ENCODE measurements at regions not wholly inside any gene's neighbourhood (a gene's known extent, or its start where the extent isn't known, plus 50 kb on each side); places are given as distances from the start of the nearest gene placed in this dataset.
"Not testable (repeated sequence)": the region's sequence is repeated elsewhere in the genome, so short reads cannot be mapped to it uniquely, and the experiment has no call there.

DNA sequence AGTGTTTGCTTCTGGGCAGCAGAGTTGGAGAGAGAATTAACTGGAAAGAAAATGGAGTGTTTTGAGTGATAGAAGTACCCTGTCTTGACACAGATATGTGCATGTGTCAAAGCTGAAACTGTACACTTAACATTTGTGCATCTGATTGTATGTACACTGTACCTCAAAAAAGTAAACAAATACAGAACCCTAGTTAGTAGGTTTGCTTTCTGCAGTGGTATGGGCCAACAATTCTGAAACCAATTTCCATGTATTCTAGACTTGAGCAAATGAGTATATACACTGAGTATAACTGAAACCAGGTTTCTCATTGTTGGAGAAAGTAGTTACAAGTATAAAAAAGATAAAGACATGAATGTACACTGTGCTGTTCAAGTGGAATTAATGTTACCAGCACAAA, 52.4 kb downstream of the ELAPOR2 start:
- no peak for DNase-seq

DNA sequence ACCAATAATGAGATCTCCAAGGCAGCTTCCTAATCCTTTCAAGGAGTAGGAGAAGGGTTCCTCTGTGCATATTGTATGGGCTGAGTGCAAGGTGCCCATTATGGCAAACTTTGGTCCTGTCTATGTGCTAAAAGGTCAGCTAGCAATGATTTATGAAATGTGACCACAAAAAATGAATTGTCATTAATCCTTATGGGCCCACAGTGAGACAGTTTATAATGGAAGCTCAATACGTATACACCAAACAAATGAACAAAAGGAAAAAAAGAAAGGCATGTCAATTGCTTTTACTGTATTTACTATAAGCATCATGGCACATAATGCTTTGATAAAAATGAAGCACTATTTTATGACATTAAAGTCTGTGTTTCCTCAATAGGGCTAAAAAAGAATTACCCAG, 54.5 kb downstream of the ELAPOR2 start:
- no peak for DNase-seq

- DNase-seq, result peak in 6 of 14 donors; percentile 7 to 45 (median 30)
Measured at GRCh38 chr7:87003872-87004798, 55.3 kb downstream of the ELAPOR2 start.

GRCh38 chr7:87001214-87001613, 58.2 kb downstream of the ELAPOR2 start:
- peak in 1 of 14 donors; percentile 60 for DNase-seq

DNA sequence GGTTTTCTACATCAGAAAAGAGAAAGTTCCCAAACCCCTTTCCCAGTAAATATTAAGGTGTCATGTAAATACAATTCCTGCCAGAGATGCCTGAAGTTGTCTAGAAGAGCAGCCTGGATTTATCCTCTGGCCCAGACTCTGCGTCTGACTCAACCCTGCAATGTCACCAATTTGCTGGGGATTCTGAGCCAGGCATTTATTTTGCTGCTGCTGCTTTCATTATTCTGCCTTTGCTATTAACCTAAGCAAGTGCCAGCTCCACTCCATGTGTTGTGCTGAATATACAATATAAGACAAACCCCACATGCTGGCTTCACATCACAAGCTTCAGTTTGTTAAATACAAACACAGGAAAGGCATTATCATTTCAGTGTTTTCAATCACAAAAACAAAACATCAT, 59.1 kb downstream of the ELAPOR2 start:
- peak in 2 of 14 donors; percentile 20 to 69 for DNase-seq

DNA sequence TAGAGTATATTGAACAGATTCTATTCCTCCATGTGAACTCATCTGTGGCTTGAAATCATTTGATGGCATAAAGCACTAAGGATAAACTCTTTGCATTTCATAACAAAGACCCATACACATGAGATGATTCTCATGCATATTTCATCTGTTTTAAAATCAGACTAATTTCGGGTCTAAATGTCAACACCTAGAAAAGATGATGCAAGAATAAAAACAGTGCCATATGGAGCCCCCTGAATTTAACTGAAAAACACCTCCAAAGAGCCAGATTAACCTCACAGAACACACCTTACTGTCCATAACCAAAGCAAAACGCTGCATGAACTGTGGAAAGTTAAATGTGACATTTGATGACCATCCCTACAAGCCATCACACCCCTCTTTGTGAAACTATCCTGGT, 59.7 kb downstream of the ELAPOR2 start:
- peak in 1 of 14 donors; percentile 59 for DNase-seq

GRCh38 chr7:86995814-86996213, 63.6 kb downstream of the ELAPOR2 start:
- DNase-seq, result no peak

DNA sequence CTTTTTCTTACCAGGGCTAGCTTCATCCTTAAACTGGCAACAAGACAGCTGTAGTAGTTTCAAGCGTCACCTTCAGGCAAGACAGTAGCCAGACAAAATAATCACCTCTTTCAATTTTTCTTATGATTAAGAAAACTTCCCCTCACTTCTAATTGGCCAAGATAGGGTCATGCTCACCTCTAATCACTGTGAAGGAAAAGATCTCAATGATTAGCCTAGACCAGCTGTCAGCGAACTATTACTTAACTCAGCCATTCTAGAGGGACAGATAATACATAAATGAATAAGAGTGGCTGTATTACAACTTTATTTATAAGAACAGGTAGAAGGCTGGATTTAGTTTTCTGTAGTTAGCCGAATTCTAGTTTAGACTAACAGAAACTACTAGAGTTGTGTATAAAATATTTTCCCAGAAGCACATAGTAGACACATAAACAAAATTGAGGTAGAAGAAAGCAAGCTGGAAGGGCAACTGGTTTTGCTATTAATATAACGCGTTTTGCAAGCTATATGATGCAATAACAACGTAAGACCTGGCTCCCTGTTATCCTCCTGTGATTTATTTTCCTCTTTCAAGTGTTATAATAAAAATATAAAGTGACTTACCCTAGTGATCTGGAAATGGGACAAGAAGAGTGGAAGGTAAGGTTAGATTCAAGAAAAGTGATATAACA, 64.3 kb downstream of the ELAPOR2 start:
- DNase-seq, result no peak

DNA sequence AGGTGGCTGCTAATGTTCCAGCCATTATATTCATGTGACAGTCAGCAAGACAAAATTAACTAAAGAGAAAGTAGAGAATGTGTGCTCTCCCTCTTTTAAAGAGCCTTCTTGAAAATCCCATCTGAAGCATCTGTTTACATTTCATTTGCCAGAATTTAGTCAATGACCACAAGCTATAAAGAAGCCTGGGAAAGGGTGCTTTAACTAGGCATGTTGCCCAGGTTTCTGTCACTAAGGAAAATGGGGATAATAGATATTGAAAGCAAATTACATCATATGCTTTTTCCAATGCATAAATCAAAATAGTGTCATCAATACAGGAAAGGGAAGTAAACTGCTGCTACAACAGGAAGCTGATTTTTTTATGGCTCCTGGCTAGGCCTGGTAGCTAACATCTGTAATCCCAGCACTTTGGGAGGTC, 67.7 kb downstream of the ELAPOR2 start:
- DNase-seq, result no peak

- DNase-seq, result no peak
Measured at GRCh38 chr7:86991093-86991769, 68.2 kb downstream of the ELAPOR2 start.

- DNase-seq, result no peak
Measured at GRCh38 chr7:86989407-86989806, 70.0 kb downstream of the ELAPOR2 start.

- DNase-seq, result not testable (repeated sequence)
Measured at GRCh38 chr7:86987834-86988233, 71.6 kb downstream of the ELAPOR2 start.

- DNase-seq, result not testable (repeated sequence)
Measured at GRCh38 chr7:86987358-86987757, 72.1 kb downstream of the ELAPOR2 start.

GRCh38 chr7:86985342-86985741, 74.1 kb downstream of the ELAPOR2 start:
- DNase-seq, result not testable (repeated sequence)

DNA sequence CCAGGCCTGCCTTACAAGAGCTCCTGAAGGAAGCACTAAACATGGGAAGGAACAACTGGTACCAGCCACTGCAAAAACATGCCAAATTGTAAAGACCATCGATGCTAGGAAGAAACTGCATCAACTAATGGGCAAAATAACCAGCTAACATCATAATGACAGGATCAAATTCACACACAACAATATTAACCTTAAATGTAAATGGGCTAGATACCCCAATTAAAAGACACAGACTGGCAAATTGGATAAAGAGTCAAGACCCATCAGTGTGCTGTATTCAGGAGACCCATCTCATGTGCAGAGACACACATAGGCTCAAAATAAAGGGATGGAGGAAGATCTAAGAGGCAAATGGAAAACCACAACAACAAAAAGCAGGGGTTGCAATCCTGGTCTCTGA, 75.8 kb downstream of the ELAPOR2 start:
- DNase-seq, result not testable (repeated sequence)

DNA sequence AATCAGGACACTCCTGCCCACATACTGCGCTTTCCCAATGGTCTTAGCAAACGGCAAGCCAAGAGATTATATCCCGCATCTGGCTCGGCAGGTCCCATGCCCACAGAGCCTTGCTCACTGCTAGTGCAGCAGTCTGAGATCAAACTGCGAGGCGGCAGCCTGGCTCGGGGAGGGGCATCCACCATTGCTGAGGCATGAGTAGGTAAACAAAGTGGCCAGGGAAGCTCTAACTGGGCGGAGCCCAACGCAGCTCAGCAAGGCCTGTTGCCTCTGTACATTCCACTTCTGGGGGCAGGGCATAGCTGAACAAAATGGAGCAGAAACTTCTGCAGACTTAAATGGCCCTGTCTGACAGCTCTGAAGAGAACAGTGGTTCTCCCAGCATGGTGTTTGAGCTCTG, 77.5 kb downstream of the ELAPOR2 start:
- not testable (repeated sequence) for DNase-seq

GRCh38 chr7:86981127-86981526, 78.3 kb downstream of the ELAPOR2 start:
- no peak for DNase-seq

DNA sequence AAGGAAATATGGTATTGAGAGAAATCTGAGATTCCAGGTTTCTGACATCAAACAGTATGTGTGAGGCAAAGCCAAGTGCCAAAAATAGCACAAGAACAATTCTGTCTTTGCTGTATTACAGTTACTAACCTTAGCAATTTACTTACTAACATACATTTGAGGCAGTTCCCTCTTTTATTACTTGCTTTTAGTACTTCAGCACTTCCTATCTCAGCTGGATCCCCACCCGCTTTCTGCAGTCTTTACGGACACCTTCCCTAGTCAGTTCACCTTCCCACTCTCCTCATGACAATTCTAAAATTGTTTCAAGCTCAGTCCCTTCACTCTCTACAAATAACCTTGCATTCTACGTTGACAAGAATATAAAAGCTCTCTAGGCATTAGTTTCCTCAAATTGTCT, 79.2 kb downstream of the ELAPOR2 start:
- no peak for DNase-seq

GRCh38 chr7:86978808-86979506, 80.5 kb downstream of the ELAPOR2 start:
- no peak for DNase-seq

DNA sequence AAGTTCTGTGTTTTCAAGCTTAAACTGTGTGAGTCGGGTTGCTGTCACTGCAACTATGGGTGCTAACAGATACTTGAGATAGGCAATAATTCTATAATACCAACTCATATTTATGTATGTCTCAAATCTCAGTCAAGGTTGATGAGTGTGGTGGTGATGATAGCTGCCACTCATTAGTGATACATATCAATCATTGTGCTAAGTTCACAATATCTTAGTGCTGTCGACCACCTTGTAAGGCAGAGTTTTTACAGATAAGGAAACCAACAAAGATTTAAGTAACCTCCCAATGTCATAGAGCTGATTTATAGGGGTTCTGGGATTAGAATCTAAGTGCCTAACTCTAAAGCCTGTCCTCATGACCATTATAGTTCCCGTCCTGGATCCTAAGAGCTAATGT, 82.5 kb downstream of the ELAPOR2 start:
- no peak for DNase-seq

- no peak for DNase-seq
Measured at GRCh38 chr7:86975914-86976313, 83.5 kb downstream of the ELAPOR2 start.

- DNase-seq, result no peak
Measured at GRCh38 chr7:86975449-86975848, 84.0 kb downstream of the ELAPOR2 start.
